ENCODE measurements at regions not wholly inside any gene's neighbourhood (a gene's known extent, or its start where the extent isn't known, plus 50 kb on each side); places are given as distances from the start of the nearest gene placed in this dataset.

GRCh38 chr13:23947893-23948292, 50.6 kb upstream of the C1QTNF9B start:
- no peaks in the 10 kb centered on the region for H3K4me1 ChIP-seq (ENCODE audit: low read length)
- H3K4me3 ChIP-seq (ENCODE audit: low read length) = no peak overlapping the region
- H3K79me2 ChIP-seq (ENCODE audit: low read length) = no peaks in the 10 kb centered on the region
- TF ChIP-seq CTCF (IDR thresholded peaks at IDR 0.05; ENCODE audit: low read depth, low read length) = no peak
- no peak overlapping the region for H3K4me2 ChIP-seq (ENCODE audit: low read length)
- no peak overlapping the region for H3K27ac ChIP-seq (ENCODE audit: low read length)
- H2AFZ ChIP-seq (ENCODE audit: low read depth, low read length) = no peak overlapping the region
- no peak overlapping the region for H3K9ac ChIP-seq (ENCODE audit: low read length)
- no peaks in the 10 kb centered on the region for H3K9me3 ChIP-seq (ENCODE audit: insufficient read depth, low read length)
- no peaks in the 10 kb centered on the region for H4K20me1 ChIP-seq (ENCODE audit: insufficient read depth, low read length)
- H3K36me3 ChIP-seq (replicated peaks; ENCODE audit: low read depth, low read length) = no peaks in the 10 kb centered on the region
- no peaks in the 10 kb centered on the region for H3K27me3 ChIP-seq (ENCODE audit: low read depth, low read length)

GRCh38 chr13:23949200-23949599, 51.9 kb upstream of the C1QTNF9B start:
- Histone ChIP-seq H3K9me3 (ENCODE audit: insufficient read depth, low read length) (no peaks in the 10 kb centered on the region), H3K4me1 (ENCODE audit: low read length) (no peaks in the 10 kb centered on the region), H3K79me2 (ENCODE audit: low read length) (no peaks in the 10 kb centered on the region), H3K27me3 (ENCODE audit: low read depth, low read length) (no peaks in the 10 kb centered on the region), H2AFZ (ENCODE audit: low read depth, low read length) (no peak overlapping the region), H3K36me3 (replicated peaks; ENCODE audit: low read depth, low read length) (no peaks in the 10 kb centered on the region), H3K27ac (ENCODE audit: low read length) (no peak overlapping the region), H3K9ac (ENCODE audit: low read length) (no peak overlapping the region), H4K20me1 (ENCODE audit: insufficient read depth, low read length) (no peaks in the 10 kb centered on the region), H3K4me2 (ENCODE audit: low read length) (no peak overlapping the region), H3K4me3 (ENCODE audit: low read length) (no peak overlapping the region)
- TF ChIP-seq CTCF (IDR thresholded peaks at IDR 0.05; ENCODE audit: low read depth, low read length) (no peak), EZH2phosphoT487 (IDR thresholded peaks at IDR 0.05; ENCODE audit: low read depth) (no peak)

GRCh38 chr13:23949736-23950135, 52.4 kb upstream of the C1QTNF9B start:
- Histone ChIP-seq H3K27me3 (ENCODE audit: low read depth, low read length) (no peaks in the 10 kb centered on the region), H2AFZ (ENCODE audit: low read depth, low read length) (no peak overlapping the region), H3K4me2 (ENCODE audit: low read length) (no peak overlapping the region), H3K9ac (ENCODE audit: low read length) (no peak overlapping the region), H3K79me2 (ENCODE audit: low read length) (no peaks in the 10 kb centered on the region), H3K4me3 (ENCODE audit: low read length) (no peak overlapping the region), H3K4me1 (ENCODE audit: low read length) (no peaks in the 10 kb centered on the region), H3K36me3 (replicated peaks; ENCODE audit: low read depth, low read length) (no peaks in the 10 kb centered on the region), H3K9me3 (ENCODE audit: insufficient read depth, low read length) (no peaks in the 10 kb centered on the region), H4K20me1 (ENCODE audit: insufficient read depth, low read length) (no peaks in the 10 kb centered on the region), H3K27ac (ENCODE audit: low read length) (no peak overlapping the region)
- TF ChIP-seq CTCF (IDR thresholded peaks at IDR 0.05; ENCODE audit: low read depth, low read length) (no peak), EZH2phosphoT487 (IDR thresholded peaks at IDR 0.05; ENCODE audit: low read depth) (no peak)

- peak; percentile 27; the same call in 1 of the 2 replicates for TF ChIP-seq CTCF (IDR thresholded peaks at IDR 0.05; ENCODE audit: low read depth, low read length)
- TF ChIP-seq EZH2phosphoT487 (IDR thresholded peaks at IDR 0.05; ENCODE audit: low read depth) = no peak
- H4K20me1 ChIP-seq (ENCODE audit: insufficient read depth, low read length) = no peaks in the 10 kb centered on the region
- H3K36me3 ChIP-seq (replicated peaks; ENCODE audit: low read depth, low read length) = no peaks in the 10 kb centered on the region
- H3K27ac ChIP-seq (ENCODE audit: low read length) = no peak overlapping the region
- no peaks in the 10 kb centered on the region for H3K79me2 ChIP-seq (ENCODE audit: low read length)
- no peak overlapping the region for H2AFZ ChIP-seq (ENCODE audit: low read depth, low read length)
- H3K4me3 ChIP-seq (ENCODE audit: low read length) = no peak overlapping the region
- no peak overlapping the region for H3K4me2 ChIP-seq (ENCODE audit: low read length)
- H3K27me3 ChIP-seq (ENCODE audit: low read depth, low read length) = peaks cover 8% of the 10 kb centered on the region
- H3K9ac ChIP-seq (ENCODE audit: low read length) = no peak overlapping the region
- peaks cover under 1% of the 10 kb centered on the region for H3K4me1 ChIP-seq (ENCODE audit: low read length)
- no peaks in the 10 kb centered on the region for H3K9me3 ChIP-seq (ENCODE audit: insufficient read depth, low read length)
Observed at GRCh38 chr13:23950736-23951510, 53.6 kb upstream of the C1QTNF9B start.

All from OCI-LY3 (cell line).